ENCODE measurements at regions not wholly inside any gene's neighbourhood (a gene's known extent, or its start where the extent isn't known, plus 50 kb on each side); places are given as distances from the start of the nearest gene placed in this dataset.
"Not testable (repeated sequence)": the region's sequence is repeated elsewhere in the genome, so short reads cannot be mapped to it uniquely, and the experiment has no call there.

DNA sequence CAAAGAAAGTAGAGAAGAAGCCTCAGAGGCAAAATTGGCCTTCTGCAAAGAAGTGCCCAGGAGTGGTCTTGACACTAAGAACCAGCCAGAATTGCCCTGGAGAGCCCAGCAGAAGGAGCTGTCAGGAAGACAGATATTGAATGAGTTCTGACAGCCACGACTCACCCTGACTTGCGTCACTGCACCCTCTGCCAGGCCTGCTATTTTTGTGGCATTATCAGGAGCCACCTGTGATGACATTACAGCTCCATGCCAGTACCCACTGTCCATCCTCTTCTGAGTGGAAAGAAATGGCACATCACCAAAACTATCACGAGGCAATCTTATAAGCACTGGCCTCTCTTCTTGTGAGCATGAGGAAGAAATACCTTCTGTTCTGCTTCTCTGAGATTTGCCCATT, 67.7 kb downstream of the SMIM20 start:
- no peak for DNase-seq

DNA sequence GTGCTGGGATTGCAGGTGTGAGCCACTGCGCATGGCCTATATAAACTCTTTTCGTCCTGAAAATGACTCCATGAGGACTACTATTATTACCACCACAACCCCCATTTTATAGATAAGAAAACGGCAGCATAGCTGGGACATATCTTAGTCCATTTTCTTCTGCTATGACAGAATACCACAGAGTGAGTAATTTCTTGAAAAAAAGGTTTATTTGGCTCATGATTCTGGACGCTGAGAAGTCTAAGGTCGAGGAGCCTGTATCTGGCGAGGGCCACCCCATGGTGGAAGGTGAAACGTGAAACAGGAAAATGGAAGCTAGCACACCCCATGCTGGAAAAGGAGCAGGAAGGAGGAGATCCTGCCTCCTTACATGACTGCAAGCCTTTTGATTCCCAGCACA, 68.9 kb downstream of the SMIM20 start:
- no peak for DNase-seq

GRCh38 chr4:25984266-25984665, 70.2 kb downstream of the SMIM20 start:
- no peak for DNase-seq

DNA sequence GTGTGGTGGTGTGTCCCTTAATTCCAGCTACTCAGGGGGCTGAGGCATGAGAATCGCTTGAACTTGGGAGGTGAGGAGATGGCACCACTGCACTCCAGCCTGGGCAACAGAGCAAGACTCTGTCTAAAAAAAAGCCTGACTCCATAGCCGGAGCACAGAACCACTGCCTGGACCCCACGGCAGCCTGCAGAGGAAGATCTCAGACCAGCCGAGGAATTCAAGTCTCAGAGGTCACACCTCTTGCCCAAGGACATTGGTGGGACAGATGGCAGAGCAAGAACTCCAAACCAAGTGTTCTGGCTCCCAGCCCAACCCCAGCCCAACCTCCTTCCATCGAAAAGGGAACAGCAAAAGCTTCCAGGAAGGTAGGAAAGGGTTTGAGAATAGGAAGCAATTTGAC, 70.8 kb downstream of the SMIM20 start:
- no peak for DNase-seq

DNA sequence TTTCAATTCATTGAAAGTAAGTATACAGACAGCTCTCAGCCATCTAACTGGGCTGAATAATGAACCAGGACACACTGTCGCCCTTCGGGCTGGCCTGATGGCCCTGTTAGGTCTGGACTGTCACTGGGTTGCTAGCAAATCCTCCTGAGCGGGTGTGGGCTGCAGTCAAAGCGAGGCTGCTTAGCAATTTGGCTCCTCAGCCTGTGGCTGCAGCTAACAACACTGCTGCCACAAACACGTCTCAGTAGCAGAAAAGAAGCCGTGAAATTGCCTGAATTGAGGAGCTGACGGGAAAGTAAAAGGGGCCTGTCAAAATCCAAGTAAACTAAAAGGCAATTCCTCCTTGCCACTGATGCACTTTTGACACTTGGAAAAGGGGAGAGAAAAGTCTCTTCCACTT, 72.8 kb downstream of the SMIM20 start:
- DNase-seq = no peak

- no peak for DNase-seq
These were observed 77.3 kb downstream of the SMIM20 start for GRCh38 chr4:25991340-25991739.

- DNase-seq = peak; percentile 72
These were observed 79.6 kb downstream of the SMIM20 start for GRCh38 chr4:25993395-25994185.

DNA sequence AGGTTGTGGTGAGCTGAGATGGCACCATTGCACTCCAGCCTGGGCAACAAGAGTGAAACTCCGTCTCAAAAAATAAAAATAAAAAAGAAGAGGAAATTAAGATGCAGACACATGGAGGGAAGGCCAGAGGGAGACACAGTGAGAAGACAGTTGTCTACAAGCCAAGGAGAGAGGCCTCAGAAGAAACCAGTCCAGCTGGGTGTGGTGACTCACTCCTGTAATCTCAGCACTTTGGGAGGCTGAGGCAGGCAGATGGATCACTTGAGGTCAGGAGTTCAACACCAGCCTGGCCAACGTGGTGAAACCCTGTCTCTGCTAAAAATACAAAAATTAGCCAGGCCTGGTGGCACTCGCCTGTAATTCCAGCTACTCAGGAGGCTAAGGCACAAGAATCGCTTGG, 80.6 kb downstream of the SMIM20 start:
- DNase-seq = not testable (repeated sequence)

- no peak for DNase-seq
These were observed 86.4 kb downstream of the SMIM20 start for GRCh38 chr4:26000274-26000950.

- no peak for DNase-seq
These were observed 87.4 kb downstream of the SMIM20 start for GRCh38 chr4:26001413-26001812.

DNA sequence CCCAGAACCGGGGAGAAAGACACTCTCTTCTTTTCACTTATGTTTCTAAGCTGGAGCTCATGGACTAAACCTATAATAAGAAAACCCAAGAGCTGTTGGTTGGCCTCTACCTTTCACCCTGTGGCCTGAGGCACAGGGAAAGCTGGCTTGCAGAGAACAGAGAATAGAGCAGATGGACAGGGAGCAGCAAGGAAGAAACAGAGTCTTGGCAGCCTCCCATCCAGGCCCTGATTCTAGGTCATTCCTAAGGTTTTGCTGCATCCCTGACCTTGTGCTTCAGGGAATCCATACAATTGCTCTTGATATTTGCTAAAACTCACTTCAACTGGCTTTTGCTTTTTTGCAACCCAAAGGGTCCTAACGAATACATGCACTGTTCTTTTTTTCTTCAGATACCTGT, 87.8 kb downstream of the SMIM20 start:
- no peak for DNase-seq

DNA sequence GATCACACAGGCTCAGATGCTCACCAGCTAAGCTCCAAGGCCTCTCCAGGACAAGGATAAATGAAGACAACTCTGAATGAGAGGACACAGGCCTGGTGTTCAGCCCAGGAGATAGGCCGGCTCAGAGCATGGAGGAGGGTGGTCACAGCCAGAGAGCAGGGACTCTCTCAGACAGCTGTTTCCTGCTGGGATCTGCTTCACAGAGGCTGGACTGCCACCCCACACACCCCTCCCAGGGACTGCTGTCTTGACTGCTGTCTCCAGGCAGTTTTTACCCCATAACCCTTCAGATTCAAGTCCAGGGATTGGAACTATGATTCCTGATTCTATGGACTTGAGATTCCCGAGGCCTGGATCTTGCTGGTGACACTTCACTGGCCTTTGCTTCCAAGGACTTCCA, 89.0 kb downstream of the SMIM20 start:
- no peak for DNase-seq

GRCh38 chr4:26004290-26004689, 90.3 kb downstream of the SMIM20 start:
- no peak for DNase-seq

- no peak for DNase-seq
These were observed 91.7 kb downstream of the SMIM20 start for GRCh38 chr4:26005764-26006163.

DNA sequence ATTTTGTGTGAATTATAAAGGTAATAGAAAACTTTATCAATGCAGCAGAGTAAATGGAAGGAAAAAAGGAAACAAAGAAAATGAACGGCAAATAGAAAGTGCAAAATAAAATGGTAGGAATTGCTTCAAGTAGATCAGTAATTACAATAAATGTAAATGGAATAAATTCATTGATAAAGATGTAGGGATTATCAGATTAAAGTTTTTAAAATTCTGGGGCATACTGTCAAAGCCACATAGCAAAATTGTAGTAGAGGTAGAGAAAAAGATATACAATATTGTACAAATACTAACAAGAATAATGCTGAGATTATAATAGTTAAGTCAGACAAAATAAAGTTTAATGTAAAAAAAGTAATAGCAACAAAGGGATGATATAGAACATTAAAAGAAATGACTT, 94.7 kb downstream of the SMIM20 start:
- no peak for DNase-seq

GRCh38 chr4:26009502-26009901, 95.5 kb downstream of the SMIM20 start:
- no peak for DNase-seq

DNA sequence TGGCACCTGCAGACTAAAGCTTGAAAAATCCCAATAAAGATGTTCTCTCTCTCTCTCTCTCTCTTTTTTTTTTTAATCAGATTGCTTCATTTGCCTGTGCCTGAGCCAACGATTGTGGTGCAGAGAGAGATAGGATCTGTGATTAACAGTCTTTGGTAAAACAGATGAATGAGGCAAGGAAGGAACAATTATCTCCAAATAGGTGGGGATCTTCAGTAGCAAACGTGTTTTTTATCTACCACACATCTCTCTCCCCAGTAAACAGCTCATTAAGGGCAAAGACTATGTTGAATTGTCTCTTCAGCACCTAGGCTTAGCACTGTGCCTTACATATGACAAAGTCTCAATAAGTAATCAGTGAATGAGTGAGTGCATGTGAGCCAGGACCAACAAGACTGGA, 96.3 kb downstream of the SMIM20 start:
- DNase-seq = no peak

DNA sequence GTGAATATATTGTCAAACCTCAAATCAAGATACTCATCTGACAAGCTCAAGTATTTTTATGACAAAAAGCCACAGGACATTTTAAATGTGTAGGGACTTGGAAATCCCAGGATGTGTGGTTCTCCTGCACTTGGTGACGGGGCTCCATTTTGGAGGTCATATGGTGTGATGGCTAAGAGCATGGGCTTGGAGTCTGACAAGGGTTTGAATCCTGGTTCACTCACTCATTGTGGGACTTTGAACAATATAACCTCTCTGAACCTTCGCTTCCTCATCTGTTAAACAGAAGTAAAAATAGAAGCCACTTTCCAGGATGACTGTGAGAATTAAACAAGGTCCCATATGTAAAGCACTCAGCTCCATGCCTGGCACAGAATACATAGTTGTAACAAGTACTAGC, 99.6 kb downstream of the SMIM20 start:
- no peak for DNase-seq

DNA sequence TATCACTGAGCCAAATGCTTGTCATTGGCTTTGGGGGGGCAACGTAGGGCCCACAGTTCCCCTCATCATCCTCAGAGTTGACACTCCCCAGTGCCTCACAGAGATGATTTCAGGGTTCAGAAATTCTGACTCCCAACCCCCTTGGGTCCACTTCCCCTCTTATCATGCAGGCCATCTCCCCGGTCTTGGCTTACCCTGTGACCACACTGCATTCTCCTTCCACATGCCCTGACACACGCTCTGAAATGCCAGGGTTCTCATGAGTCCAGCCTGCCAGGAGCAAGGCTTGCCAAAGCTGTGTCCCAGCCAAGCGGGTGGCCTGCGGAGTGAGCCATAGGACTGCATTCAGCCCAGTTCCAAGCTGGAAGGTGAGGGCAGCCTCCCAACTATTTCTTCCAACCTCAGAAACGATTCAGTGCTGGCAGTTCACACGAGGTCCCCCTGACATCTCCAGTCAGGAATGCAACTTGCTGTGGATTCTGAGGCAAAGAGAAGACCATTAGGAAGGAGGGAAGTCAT, 101.2 kb downstream of the SMIM20 start:
- no peak for DNase-seq

- DNase-seq = no peak
These were observed 101.9 kb downstream of the SMIM20 start for GRCh38 chr4:26015906-26016305.

DNA sequence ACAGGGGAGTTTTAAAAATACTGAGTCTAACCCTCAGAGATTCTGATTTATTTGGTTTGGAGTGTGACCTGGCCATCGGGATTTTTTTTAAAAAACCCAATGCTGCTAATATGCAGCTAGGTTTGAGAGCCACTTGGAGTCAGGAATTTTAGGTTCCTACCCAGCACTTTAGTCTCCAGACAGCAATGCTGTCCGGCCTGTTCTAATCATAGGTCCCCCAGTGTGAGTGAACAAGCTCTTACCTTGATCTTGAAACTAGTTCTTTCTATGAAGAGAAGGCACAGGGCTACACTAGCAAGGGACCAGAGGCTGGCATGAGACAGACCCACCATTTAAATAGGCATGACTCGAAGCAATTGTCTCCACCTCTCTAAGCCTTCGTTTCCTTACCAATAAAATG, 103.5 kb downstream of the SMIM20 start:
- no peak for DNase-seq

GRCh38 chr4:26017961-26018700, 104.1 kb downstream of the SMIM20 start:
- not testable (repeated sequence) for DNase-seq

GRCh38 chr4:26020083-26020668, 106.2 kb downstream of the SMIM20 start:
- DNase-seq = no peak

Data from NCI-H82 (cell line).